Mammary epithelial cell (primary cell): ENCODE measurements at regions not wholly inside any gene's neighbourhood (a gene's known extent, or its start where the extent isn't known, plus 50 kb on each side); places are given as distances from the start of the nearest gene placed in this dataset.

Source experiments
- CTCF ChIP-seq, 2 donors: IDR thresholded peaks in 1 of 2; conservative IDR thresholded peaks in 1 of 2; 2 replicates each; pipeline ENCODE4 v1.5.1; 2011 to 2012; ENCODE audit warnings: inconsistent platforms in 2 of 2, low read length in 2 of 2, mild to moderate bottlenecking in 2 of 2, control low read depth in 1 of 2, low read depth in 1 of 2; ENCODE audit not compliant: insufficient read depth in 1 of 2; ENCODE audit errors: extremely low read depth in 1 of 2
- EZH2 ChIP-seq: IDR thresholded peaks from 2 replicates; pipeline ENCODE4 v1.6.1; 2012; ENCODE audit warnings: low read length, inconsistent platforms, borderline replicate concordance

- TF ChIP-seq CTCF (conservative IDR thresholded peaks at IDR 0.05 in 1 of 2, IDR thresholded peaks at IDR 0.05 in 1 of 2; ENCODE audit: extremely low read depth in 1 of 2, insufficient read depth in 1 of 2, low read depth in 1 of 2, low read length in 2 of 2) (no peak), EZH2 (no peak)
These were observed 898.8 kb downstream of the C4orf33 start for GRCh38 chr4:129994715-129995114.
